ENCODE measurements at regions not wholly inside any gene's neighbourhood (a gene's known extent, or its start where the extent isn't known, plus 50 kb on each side); places are given as distances from the start of the nearest gene placed in this dataset.

DNA sequence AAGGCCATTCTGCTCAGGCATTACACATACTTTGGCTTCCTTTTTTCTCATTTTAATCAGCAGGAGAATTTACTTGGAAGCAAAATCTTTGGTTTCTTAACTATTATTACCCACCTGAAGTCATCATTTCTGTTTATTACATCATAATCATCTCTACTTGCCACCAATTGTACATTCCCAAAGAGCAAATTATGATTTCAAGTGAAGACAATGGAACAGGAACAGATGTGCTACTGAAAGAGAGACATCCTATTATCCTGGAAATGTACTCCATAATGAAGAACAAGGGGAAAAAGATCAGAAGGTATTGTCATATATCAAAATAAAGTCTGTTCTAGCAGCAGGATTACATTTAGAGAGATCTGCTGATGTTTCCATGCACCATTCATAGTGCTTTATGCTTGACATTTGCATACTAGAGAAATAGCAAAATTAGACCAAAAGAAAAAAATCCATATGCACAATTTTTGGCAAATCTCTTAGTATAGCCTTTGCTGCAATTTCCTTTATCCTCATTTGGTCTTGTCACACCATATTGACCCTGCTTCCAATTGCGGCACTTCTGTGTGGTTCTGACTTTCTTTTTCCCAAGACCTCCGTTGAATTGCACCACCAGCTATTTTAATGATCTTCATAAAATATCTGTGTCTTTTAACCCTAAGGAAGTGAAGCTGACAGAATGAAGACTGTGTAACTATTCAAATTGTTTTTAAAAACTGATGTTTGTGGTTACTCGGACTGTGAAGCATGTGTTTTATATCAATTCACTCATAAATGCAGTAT, 683.8 kb downstream of the ZNF385D start:
- TF ChIP-seq ZNF140 (tag by site-specific recombination; IDR thresholded peaks at IDR 0.05), result no peak
- TF ChIP-seq ZNF792 (tag by site-specific recombination; IDR thresholded peaks at IDR 0.05), result no peak
